Mesendoderm (in vitro differentiated cells): ENCODE measurements at regions not wholly inside any gene's neighbourhood (a gene's known extent, or its start where the extent isn't known, plus 50 kb on each side); places are given as distances from the start of the nearest gene placed in this dataset.

Experiments used
- DNase-seq: peaks from one replicate; pipeline ENCODE4 v3.0.0; 2013
- H2AK5ac ChIP-seq: 2 replicates; pipeline ENCODE4 v1.6.1; 2013; ENCODE audit warnings: low read length, inconsistent platforms
- H2BK120ac ChIP-seq: 2 replicates; pipeline ENCODE4 v1.6.1; 2013; ENCODE audit warnings: low read depth, mild to moderate bottlenecking, low read length, moderate library complexity, mixed read lengths
- H2BK15ac ChIP-seq: replicated peaks from 2 replicates; pipeline ENCODE4 v1.6.1; 2013; ENCODE audit warnings: low read depth, mild to moderate bottlenecking, moderate library complexity
- H2BK5ac ChIP-seq: 2 replicates; pipeline ENCODE4 v1.6.1; 2013; ENCODE audit warnings: low read length, inconsistent platforms
- H3K18ac ChIP-seq: 2 replicates; pipeline ENCODE4 v1.6.1; 2013; ENCODE audit warnings: mild to moderate bottlenecking, low read length, mixed read lengths
- H3K23ac ChIP-seq: one replicate; pipeline ENCODE4 v1.6.1; 2013; ENCODE audit warnings: low read length
- H3K27ac ChIP-seq: 2 replicates; pipeline ENCODE4 v1.5.1; 2013; ENCODE audit warnings: low read depth, mild to moderate bottlenecking, inconsistent platforms, low read length, moderate library complexity
- H3K27me3 ChIP-seq: 2 replicates; pipeline ENCODE4 v1.6.1; 2013; ENCODE audit warnings: low read length, control low read depth, mild to moderate bottlenecking, inconsistent platforms; ENCODE audit not compliant: insufficient read depth, poor library complexity
- H3K36me3 ChIP-seq: 2 replicates; pipeline ENCODE4 v1.6.1; 2013; ENCODE audit warnings: low read length, inconsistent platforms; ENCODE audit not compliant: control insufficient read depth, insufficient read depth
- H3K4ac ChIP-seq: one replicate; pipeline ENCODE4 v1.6.1; 2013; ENCODE audit warnings: low read depth, mild to moderate bottlenecking, low read length, moderate library complexity
- H3K4me1 ChIP-seq: 2 replicates; pipeline ENCODE4 v1.6.1; 2013; ENCODE audit warnings: low read depth, low read length, inconsistent platforms; ENCODE audit not compliant: control insufficient read depth
- H3K4me2 ChIP-seq: 2 replicates; pipeline ENCODE4 v1.6.1; 2013; ENCODE audit warnings: low read length
- H3K4me3 ChIP-seq: 2 replicates; pipeline ENCODE4 v1.5.1; 2013; ENCODE audit warnings: mild to moderate bottlenecking, low read length
- H3K56ac ChIP-seq: one replicate; pipeline ENCODE4 v1.6.1; 2013; ENCODE audit warnings: low read length
- H3K79me1 ChIP-seq: 2 replicates; pipeline ENCODE4 v1.6.1; 2013; ENCODE audit warnings: low read length, inconsistent platforms
- H3K79me2 ChIP-seq: 2 replicates; pipeline ENCODE4 v1.6.1; 2013; ENCODE audit warnings: mild to moderate bottlenecking, low read length; ENCODE audit not compliant: control insufficient read depth, insufficient read depth
- H3K9ac ChIP-seq: 2 replicates; pipeline ENCODE4 v1.6.1; 2013; ENCODE audit warnings: low read length, inconsistent platforms
- H4K5ac ChIP-seq: one replicate; pipeline ENCODE4 v1.6.1; 2013; ENCODE audit warnings: low read length
- H4K8ac ChIP-seq: one replicate; pipeline ENCODE4 v1.6.1; 2013; ENCODE audit warnings: low read depth, mild to moderate bottlenecking, control low read depth, low read length, moderate library complexity
- WGBS: extraction: QIAGEN DNeasy Blood & Tissue Kit; methylation state at CpG from one replicate; pipeline ENCODE4 v1.1.7; 2013; ENCODE audit warnings: low lambda C conversion rate, missing lambda C conversion rate; ENCODE audit not compliant: insufficient coverage; ENCODE audit errors: extremely low coverage; 5-methylcytosine and 5-hydroxymethylcytosine counted together

DNA sequence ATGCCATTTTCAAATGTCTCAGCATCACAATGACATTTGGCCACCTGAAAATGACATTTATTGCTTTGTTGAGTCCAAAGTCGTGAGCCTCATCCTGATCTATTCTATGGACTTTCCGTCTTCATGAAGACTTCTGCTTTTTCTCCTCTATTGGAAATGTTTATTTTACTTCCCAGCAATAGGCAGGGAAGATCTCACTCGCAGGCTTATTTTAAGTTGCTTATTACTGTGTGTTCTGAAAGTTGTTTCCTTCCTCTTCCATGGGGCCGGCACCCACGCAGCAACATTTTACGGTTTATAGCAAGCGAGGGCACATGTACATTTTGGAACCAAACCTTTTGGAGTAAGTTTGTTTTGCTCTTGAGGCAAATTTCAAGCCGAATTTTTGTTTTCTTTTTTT is 221.0 kb upstream of the KLF6 start:
- Histone ChIP-seq H3K9ac (no peak overlapping the region), H2BK120ac (no peak overlapping the region), H3K18ac (no peak overlapping the region), H3K4ac (no peak overlapping the region), H3K4me3 (no peak overlapping the region), H3K56ac (no peak overlapping the region), H4K8ac (no peak overlapping the region), H3K4me1 (peaks cover 13% of the 10 kb centered on the region), H3K79me1 (no peaks in the 10 kb centered on the region), H3K23ac (no peak overlapping the region), H2BK15ac (no peak overlapping the region), H3K36me3 (no peaks in the 10 kb centered on the region), H4K5ac (no peak overlapping the region), H3K4me2 (no peak overlapping the region), H3K27me3 (no peaks in the 10 kb centered on the region), H3K79me2 (no peaks in the 10 kb centered on the region), H2AK5ac (no peak overlapping the region), H3K27ac (no peak overlapping the region), H2BK5ac (no peak overlapping the region)
- no CpG with 5 or more reads among the region's 8 CpGs for WGBS
- no peak for DNase-seq

DNA sequence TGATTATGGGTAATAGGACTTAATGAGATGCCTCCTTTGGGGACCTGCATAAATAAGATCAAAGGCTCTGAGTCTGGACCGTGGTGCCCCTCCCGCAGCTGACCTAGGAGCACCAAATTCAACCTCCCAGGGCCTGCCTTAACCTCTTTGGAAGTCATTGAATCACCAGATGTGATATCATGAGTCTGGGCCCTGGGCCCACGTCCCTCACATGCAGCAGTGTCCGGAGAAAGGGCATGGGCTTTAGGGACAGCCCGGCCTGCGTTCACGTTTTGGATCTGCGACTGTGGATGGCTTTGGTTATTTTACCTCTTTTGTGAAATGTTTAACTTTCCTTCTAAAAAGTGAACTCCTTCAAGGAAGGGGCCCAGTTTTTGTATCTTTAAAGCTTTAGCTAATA is 220.0 kb upstream of the KLF6 start:
- Histone ChIP-seq H3K18ac (no peak overlapping the region), H3K79me1 (no peaks in the 10 kb centered on the region), H2BK120ac (no peak overlapping the region), H3K4ac (no peak overlapping the region), H3K9ac (no peak overlapping the region), H3K36me3 (no peaks in the 10 kb centered on the region), H3K4me2 (no peak overlapping the region), H3K27ac (no peak overlapping the region), H3K4me1 (peaks cover 11% of the 10 kb centered on the region), H2AK5ac (no peak overlapping the region), H2BK5ac (no peak overlapping the region), H3K79me2 (no peaks in the 10 kb centered on the region), H3K27me3 (no peaks in the 10 kb centered on the region), H3K56ac (no peak overlapping the region), H2BK15ac (no peak overlapping the region), H3K4me3 (no peak overlapping the region), H4K8ac (no peak overlapping the region), H3K23ac (no peak overlapping the region), H4K5ac (no peak overlapping the region)
- no peak for DNase-seq
- WGBS: no CpG with 5 or more reads among the region's 8 CpGs

GRCh38 chr10:4004144-4004543 is 219.1 kb upstream of the KLF6 start:
- WGBS: no CpG with 5 or more reads among the region's 5 CpGs
- peak; percentile 38 for DNase-seq

DNA sequence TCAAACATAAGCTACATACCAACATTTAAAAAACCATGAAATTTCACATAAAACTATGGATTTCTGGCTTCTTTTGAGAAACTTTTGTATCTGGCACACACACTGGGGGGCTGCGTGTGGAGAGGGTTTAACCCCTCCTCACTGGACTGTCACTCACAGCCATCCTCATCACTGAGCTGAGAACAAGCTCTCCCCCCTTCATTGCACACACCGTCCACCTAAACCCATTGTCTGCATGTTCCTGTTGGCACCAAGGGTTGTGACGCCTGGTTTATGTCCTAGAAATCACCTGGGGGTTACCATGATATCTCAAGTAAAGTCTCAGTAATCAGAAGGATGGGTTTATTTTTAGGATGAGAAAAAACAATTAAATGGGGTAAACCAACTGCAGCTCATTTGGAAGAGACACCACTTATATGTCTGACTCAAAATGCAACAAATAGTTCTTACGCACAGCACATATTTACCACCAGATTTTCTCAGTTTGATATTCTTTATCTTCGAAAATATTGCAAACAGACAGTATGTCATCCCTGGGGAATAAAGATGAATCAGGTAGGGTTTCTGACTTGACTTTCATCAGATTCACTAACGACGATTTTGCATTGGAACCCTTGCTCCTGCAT is 218.5 kb upstream of the KLF6 start:
- Histone ChIP-seq H4K5ac (no peak overlapping the region), H3K79me1 (no peaks in the 10 kb centered on the region), H3K79me2 (no peaks in the 10 kb centered on the region), H3K36me3 (no peaks in the 10 kb centered on the region), H2AK5ac (no peak overlapping the region), H3K27me3 (no peaks in the 10 kb centered on the region), H3K4ac (no peak overlapping the region), H3K4me3 (no peak overlapping the region), H4K8ac (no peak overlapping the region), H2BK120ac (no peak overlapping the region), H3K4me2 (no peak overlapping the region), H3K4me1 (peaks cover 11% of the 10 kb centered on the region), H3K27ac (no peak overlapping the region), H3K56ac (no peak overlapping the region), H3K18ac (no peak overlapping the region), H2BK15ac (no peak overlapping the region), H2BK5ac (no peak overlapping the region), H3K23ac (no peak overlapping the region), H3K9ac (no peak overlapping the region)
- DNase-seq: no peak
- no CpG with 5 or more reads among the region's 7 CpGs for WGBS

More at GRCh38 chr10:4004144-4004543, 219.1 kb upstream of the KLF6 start:
- no peak overlapping the region for H3K56ac ChIP-seq
- peaks cover 11% of the 10 kb centered on the region for H3K4me1 ChIP-seq
- no peaks in the 10 kb centered on the region for H3K27me3 ChIP-seq
- no peak overlapping the region for H4K8ac ChIP-seq
- no peaks in the 10 kb centered on the region for H3K79me1 ChIP-seq
- H4K5ac ChIP-seq: no peak overlapping the region
- no peak overlapping the region for H3K4me2 ChIP-seq
- no peak overlapping the region for H2BK5ac ChIP-seq
- H3K4ac ChIP-seq: no peak overlapping the region
- no peak overlapping the region for H3K23ac ChIP-seq
- no peak overlapping the region for H3K4me3 ChIP-seq
- no peak overlapping the region for H3K18ac ChIP-seq
- no peak overlapping the region for H2BK120ac ChIP-seq
- no peak overlapping the region for H2AK5ac ChIP-seq
- no peak overlapping the region for H3K9ac ChIP-seq
- no peak overlapping the region for H2BK15ac ChIP-seq
- H3K79me2 ChIP-seq: no peaks in the 10 kb centered on the region
- no peak overlapping the region for H3K27ac ChIP-seq
- no peaks in the 10 kb centered on the region for H3K36me3 ChIP-seq

GRCh38 chr10:4001811-4002210 is 216.8 kb upstream of the KLF6 start:
- H3K56ac ChIP-seq: no peak overlapping the region
- no peak overlapping the region for H3K9ac ChIP-seq
- no peak overlapping the region for H2AK5ac ChIP-seq
- no peak overlapping the region for H3K27ac ChIP-seq
- H3K23ac ChIP-seq: no peak overlapping the region
- no peak overlapping the region for H4K8ac ChIP-seq
- H4K5ac ChIP-seq: no peak overlapping the region
- no peak overlapping the region for H3K4ac ChIP-seq
- H3K79me2 ChIP-seq: no peaks in the 10 kb centered on the region
- no peaks in the 10 kb centered on the region for H3K4me1 ChIP-seq
- no peak overlapping the region for H2BK120ac ChIP-seq
- no CpG with 5 or more reads among the region's 2 CpGs for WGBS
- H2BK15ac ChIP-seq: no peak overlapping the region
- H3K4me2 ChIP-seq: no peak overlapping the region
- H3K4me3 ChIP-seq: no peak overlapping the region
- H3K79me1 ChIP-seq: no peaks in the 10 kb centered on the region
- DNase-seq: no peak
- H2BK5ac ChIP-seq: no peak overlapping the region
- H3K18ac ChIP-seq: no peak overlapping the region
- H3K27me3 ChIP-seq: no peaks in the 10 kb centered on the region
- H3K36me3 ChIP-seq: no peaks in the 10 kb centered on the region

- Histone ChIP-seq H2BK120ac (no peak overlapping the region), H3K18ac (no peak overlapping the region), H3K9ac (no peak overlapping the region), H3K4me3 (no peak overlapping the region), H4K8ac (no peak overlapping the region), H3K79me1 (no peaks in the 10 kb centered on the region), H3K27me3 (no peaks in the 10 kb centered on the region), H2AK5ac (no peak overlapping the region), H3K4me1 (no peaks in the 10 kb centered on the region), H3K56ac (no peak overlapping the region), H3K27ac (no peak overlapping the region), H3K4me2 (no peak overlapping the region), H3K23ac (no peak overlapping the region), H2BK15ac (no peak overlapping the region), H3K36me3 (no peaks in the 10 kb centered on the region), H2BK5ac (no peak overlapping the region), H3K79me2 (no peaks in the 10 kb centered on the region), H3K4ac (no peak overlapping the region), H4K5ac (no peak overlapping the region)
- no CpG with 5 or more reads among the region's 2 CpGs for WGBS
- DNase-seq: no peak
Measured at GRCh38 chr10:3999642-4000041, 214.6 kb upstream of the KLF6 start.
